HCT116 (cell line): ENCODE measurements at regions not wholly inside any gene's neighbourhood (a gene's known extent, or its start where the extent isn't known, plus 50 kb on each side); places are given as distances from the start of the nearest gene placed in this dataset.

ENCODE experiments used
- ATAC-seq: fragments of 200-7000 bp; cut with Tn5 transposase; 2 replicates; pipeline ENCODE4 v1.9.1; 2020; ENCODE audit warnings: mild to moderate bottlenecking, moderate library complexity
- BruUV-seq: library from RNA; stranded (reverse); fragments of 400-500 nt; replicated peaks from 2 replicates; lab custom pipeline; 2021; lab: Mats Ljungman, UMichigan
- CTCF ChIA-PET: fragments of 300-600 bp; sonication (Branson Sonifier 250); formaldehyde crosslinking; loops from one replicate; lab custom pipeline; 2021; ENCODE audit warnings: antibody characterized with exemption; lab: Charles Lee
- POLR2A ChIA-PET: fragments of 300-600, 350-600 bp; sonication (Branson Sonifier 250); formaldehyde crosslinking; loops from one replicate; lab custom pipeline; 2021; ENCODE audit warnings: antibody characterized with exemption; lab: Charles Lee
- RAD21 ChIA-PET, 2 experiments: fragments of 300-600 bp; sonication (Branson Sonifier 250); formaldehyde crosslinking; loops; one replicate each; lab custom pipeline; 2023; ENCODE audit warnings: low total read pairs in 2 of 2; ENCODE audit not compliant: uncharacterized antibody in 2 of 2, unreplicated experiment in 2 of 2, low non-redundant PET in 1 of 2; lab: Charles Lee
- DNase-seq: peaks from one replicate; pipeline ENCODE4 v3.0.0-alpha.2; 2010; ENCODE audit warnings: low read depth, low spot score
- H2AFZ ChIP-seq: fragments of 200-600 bp; shearing (Covaris generic), sonication (generic); 2 replicates; pipeline ENCODE4 v1.6.1; 2017; ENCODE audit warnings: low read depth, mixed run types, mixed read lengths, antibody characterized with exemption, low read length; ENCODE audit not compliant: poor library complexity, severe bottlenecking
- H3K27ac ChIP-seq: 2 replicates; pipeline ENCODE4 v1.5.1; 2012; ENCODE audit warnings: low read depth, low read length
- H3K27me3 ChIP-seq: fragments of 200-600 bp; sonication (generic); 2 replicates; pipeline ENCODE4 v1.6.1; 2016; ENCODE audit warnings: mixed run types, low read length, mixed read lengths; ENCODE audit not compliant: insufficient read depth
- H3K36me3 ChIP-seq, 2 experiments: fragments of 200-500 bp in 1 of 2; fragments of 200-600 bp in 1 of 2; sonication (Bioruptor generic) in 1 of 2; sonication (generic) in 1 of 2; 2 replicates each; pipeline versions ENCODE4 v1.5.1 to v1.6.1; 2014 to 2016; ENCODE audit warnings: low read length in 2 of 2, inconsistent platforms in 1 of 2, mixed read lengths in 1 of 2, mixed run types in 1 of 2; ENCODE audit not compliant: insufficient read depth in 2 of 2, control insufficient read depth in 1 of 2
- H3K4me1 ChIP-seq, 2 experiments: fragments of 200-600 bp in 1 of 2; sonication (generic) in 1 of 2; 2 replicates each; pipeline versions ENCODE4 v1.5.1 to v1.6.1; 2012 to 2017; ENCODE audit warnings: low read length in 2 of 2, inconsistent platforms in 1 of 2, mild to moderate bottlenecking in 1 of 2, mixed read lengths in 1 of 2, mixed run types in 1 of 2, moderate library complexity in 1 of 2; ENCODE audit not compliant: insufficient read depth in 2 of 2, control insufficient read depth in 1 of 2
- H3K4me2 ChIP-seq: fragments of 200-600 bp; sonication (generic); 2 replicates; pipeline ENCODE4 v1.6.1; 2017; ENCODE audit warnings: mixed run types, low read length, mixed read lengths
- H3K4me3 ChIP-seq, 2 experiments: fragments of 200-600 bp in 1 of 2; sonication (generic) in 1 of 2; replicated peaks in 1 of 2; 2 replicates each; pipeline ENCODE4 v1.5.1; 2011 to 2016; ENCODE audit warnings: low read length in 2 of 2, control low read depth in 1 of 2, low read depth in 1 of 2, mild to moderate bottlenecking in 1 of 2, mixed read lengths in 1 of 2, mixed run types in 1 of 2
- H3K79me2 ChIP-seq: fragments of 200-600 bp; sonication (generic); 2 replicates; pipeline ENCODE4 v1.6.1; 2017; ENCODE audit warnings: mild to moderate bottlenecking, mixed run types, low read length, moderate library complexity, mixed read lengths; ENCODE audit not compliant: insufficient read depth
- H3K9ac ChIP-seq: fragments of 200-600 bp; sonication (generic); 2 replicates; pipeline ENCODE4 v1.6.1; 2016; ENCODE audit warnings: low read length, mixed read lengths
- H3K9me2 ChIP-seq: fragments of 200-600 bp; sonication (generic), shearing (Covaris generic); 2 replicates; pipeline ENCODE4 v1.6.1; 2017; ENCODE audit warnings: mixed run types, mild to moderate bottlenecking, moderate library complexity; ENCODE audit not compliant: insufficient read depth
- H3K9me3 ChIP-seq, 2 experiments: fragments of 200-500 bp in 1 of 2; fragments of 200-600 bp in 1 of 2; sonication (Bioruptor generic) in 1 of 2; sonication (generic) in 1 of 2; 2 replicates each; pipeline ENCODE4 v1.6.1; 2014 to 2017; ENCODE audit warnings: low read length in 2 of 2, mixed read lengths in 2 of 2, inconsistent platforms in 1 of 2, low read depth in 1 of 2, mild to moderate bottlenecking in 1 of 2, mixed run types in 1 of 2, moderate library complexity in 1 of 2; ENCODE audit not compliant: control insufficient read depth in 1 of 2, insufficient read depth in 1 of 2
- H4K20me1 ChIP-seq: fragments of 200-600 bp; sonication (generic), shearing (Covaris generic); 2 replicates; pipeline ENCODE4 v1.6.1; 2017; ENCODE audit warnings: mixed run types, mild to moderate bottlenecking, moderate library complexity; ENCODE audit not compliant: insufficient read depth
- CBX3 ChIP-seq: IDR thresholded peaks from 2 replicates; pipeline ENCODE4 v1.6.1; 2012; ENCODE audit warnings: low read depth
- EGR1 ChIP-seq: IDR thresholded peaks from 2 replicates; pipeline ENCODE4 v1.6.1; 2012; ENCODE audit warnings: low read depth
- EZH2 ChIP-seq: fragments of 200-600 bp; sonication (generic); IDR thresholded peaks from 2 replicates; pipeline ENCODE4 v1.6.1; 2017; ENCODE audit warnings: antibody characterized with exemption, mixed run types
- EZH2phosphoT487 ChIP-seq: fragments of 200-600 bp; IDR thresholded peaks from 2 replicates; pipeline ENCODE4 v1.6.1; 2018; ENCODE audit warnings: antibody characterized with exemption, borderline replicate concordance
- FOSL1 ChIP-seq: IDR thresholded peaks from 2 replicates; pipeline ENCODE4 v1.6.1; 2012; ENCODE audit warnings: low read depth
- JUND ChIP-seq: IDR thresholded peaks from 2 replicates; pipeline ENCODE4 v1.6.1; 2012
- POLR2AphosphoS5 ChIP-seq: IDR thresholded peaks from 2 replicates; pipeline ENCODE4 v1.6.1; 2011; ENCODE audit warnings: mild to moderate bottlenecking, low read depth, low read length, moderate library complexity
- SIN3A ChIP-seq: IDR thresholded peaks from 2 replicates; pipeline ENCODE4 v1.6.1; 2012; ENCODE audit warnings: low read depth
- SP1 ChIP-seq: IDR thresholded peaks from 2 replicates; pipeline ENCODE4 v1.6.1; 2012; ENCODE audit warnings: low read depth
- intact Hi-C: fragments of 100-400 bp; cut with micrococcal nuclease; formaldehyde crosslinking; loops from 2 replicates; pipeline ENCODE4 v1.10.0; 2022
- TF ChIP-seq, protein P1 (sequence below): IDR thresholded peaks from 2 replicates; pipeline ENCODE4 v1.6.1; 2011; ENCODE audit warnings: mild to moderate bottlenecking, low read length, moderate library complexity; ENCODE audit not compliant: insufficient replicate concordance; ENCODE audit errors: extremely low read depth
- TF ChIP-seq, protein P2 (sequence below): IDR thresholded peaks from 2 replicates; pipeline ENCODE4 v1.6.1; 2012; ENCODE audit warnings: low read depth
- TF ChIP-seq, protein P3 (sequence below): IDR thresholded peaks from 2 replicates; pipeline ENCODE4 v1.6.1; 2012
- TF ChIP-seq, protein P4 (sequence below), 3 experiments: fragments of 200-600 bp in 1 of 3; sonication (generic) in 1 of 3; IDR thresholded peaks in 2 of 3; conservative IDR thresholded peaks in 1 of 3; 2 replicates each; pipeline ENCODE4 v1.5.1; 2012 to 2017; ENCODE audit warnings: low read depth in 2 of 3, low read length in 2 of 3, antibody characterized with exemption in 1 of 3, borderline replicate concordance in 1 of 3, control low read depth in 1 of 3, mild to moderate bottlenecking in 1 of 3, mixed read lengths in 1 of 3, mixed run types in 1 of 3, moderate library complexity in 1 of 3; ENCODE audit not compliant: insufficient read depth in 1 of 3

GRCh38 chr2:219722276-219722879, 94.9 kb downstream of the SLC4A3 start:
- TF ChIP-seq EGR1, result no peak
- TF ChIP-seq, protein P1, sequence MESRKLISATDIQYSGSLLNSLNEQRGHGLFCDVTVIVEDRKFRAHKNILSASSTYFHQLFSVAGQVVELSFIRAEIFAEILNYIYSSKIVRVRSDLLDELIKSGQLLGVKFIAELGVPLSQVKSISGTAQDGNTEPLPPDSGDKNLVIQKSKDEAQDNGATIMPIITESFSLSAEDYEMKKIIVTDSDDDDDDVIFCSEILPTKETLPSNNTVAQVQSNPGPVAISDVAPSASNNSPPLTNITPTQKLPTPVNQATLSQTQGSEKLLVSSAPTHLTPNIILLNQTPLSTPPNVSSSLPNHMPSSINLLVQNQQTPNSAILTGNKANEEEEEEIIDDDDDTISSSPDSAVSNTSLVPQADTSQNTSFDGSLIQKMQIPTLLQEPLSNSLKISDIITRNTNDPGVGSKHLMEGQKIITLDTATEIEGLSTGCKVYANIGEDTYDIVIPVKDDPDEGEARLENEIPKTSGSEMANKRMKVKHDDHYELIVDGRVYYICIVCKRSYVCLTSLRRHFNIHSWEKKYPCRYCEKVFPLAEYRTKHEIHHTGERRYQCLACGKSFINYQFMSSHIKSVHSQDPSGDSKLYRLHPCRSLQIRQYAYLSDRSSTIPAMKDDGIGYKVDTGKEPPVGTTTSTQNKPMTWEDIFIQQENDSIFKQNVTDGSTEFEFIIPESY, result no peak
- TF ChIP-seq CBX3, result peak; percentile 56; the same call in 1 of the 2 replicates
- TF ChIP-seq SP1, result peak; percentile 71; the same call in 1 of the 2 replicates
- TF ChIP-seq, protein P2, sequence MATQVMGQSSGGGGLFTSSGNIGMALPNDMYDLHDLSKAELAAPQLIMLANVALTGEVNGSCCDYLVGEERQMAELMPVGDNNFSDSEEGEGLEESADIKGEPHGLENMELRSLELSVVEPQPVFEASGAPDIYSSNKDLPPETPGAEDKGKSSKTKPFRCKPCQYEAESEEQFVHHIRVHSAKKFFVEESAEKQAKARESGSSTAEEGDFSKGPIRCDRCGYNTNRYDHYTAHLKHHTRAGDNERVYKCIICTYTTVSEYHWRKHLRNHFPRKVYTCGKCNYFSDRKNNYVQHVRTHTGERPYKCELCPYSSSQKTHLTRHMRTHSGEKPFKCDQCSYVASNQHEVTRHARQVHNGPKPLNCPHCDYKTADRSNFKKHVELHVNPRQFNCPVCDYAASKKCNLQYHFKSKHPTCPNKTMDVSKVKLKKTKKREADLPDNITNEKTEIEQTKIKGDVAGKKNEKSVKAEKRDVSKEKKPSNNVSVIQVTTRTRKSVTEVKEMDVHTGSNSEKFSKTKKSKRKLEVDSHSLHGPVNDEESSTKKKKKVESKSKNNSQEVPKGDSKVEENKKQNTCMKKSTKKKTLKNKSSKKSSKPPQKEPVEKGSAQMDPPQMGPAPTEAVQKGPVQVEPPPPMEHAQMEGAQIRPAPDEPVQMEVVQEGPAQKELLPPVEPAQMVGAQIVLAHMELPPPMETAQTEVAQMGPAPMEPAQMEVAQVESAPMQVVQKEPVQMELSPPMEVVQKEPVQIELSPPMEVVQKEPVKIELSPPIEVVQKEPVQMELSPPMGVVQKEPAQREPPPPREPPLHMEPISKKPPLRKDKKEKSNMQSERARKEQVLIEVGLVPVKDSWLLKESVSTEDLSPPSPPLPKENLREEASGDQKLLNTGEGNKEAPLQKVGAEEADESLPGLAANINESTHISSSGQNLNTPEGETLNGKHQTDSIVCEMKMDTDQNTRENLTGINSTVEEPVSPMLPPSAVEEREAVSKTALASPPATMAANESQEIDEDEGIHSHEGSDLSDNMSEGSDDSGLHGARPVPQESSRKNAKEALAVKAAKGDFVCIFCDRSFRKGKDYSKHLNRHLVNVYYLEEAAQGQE, result no peak
- peak; percentile 45; the same call in 1 of the 2 replicates for TF ChIP-seq JUND
- peak; percentile 38; the same call in 1 of the 2 replicates for TF ChIP-seq POLR2AphosphoS5
- TF ChIP-seq, protein P3, sequence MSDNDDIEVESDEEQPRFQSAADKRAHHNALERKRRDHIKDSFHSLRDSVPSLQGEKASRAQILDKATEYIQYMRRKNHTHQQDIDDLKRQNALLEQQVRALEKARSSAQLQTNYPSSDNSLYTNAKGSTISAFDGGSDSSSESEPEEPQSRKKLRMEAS, result peak; percentile 67
- TF ChIP-seq FOSL1, result 0 out of 2 replicates have a peak, but pooled peaks have one; percentile 29
- no peak for TF ChIP-seq EZH2
- no peak for TF ChIP-seq SIN3A
- no peak for TF ChIP-seq EZH2phosphoT487
- TF ChIP-seq, protein P4, sequence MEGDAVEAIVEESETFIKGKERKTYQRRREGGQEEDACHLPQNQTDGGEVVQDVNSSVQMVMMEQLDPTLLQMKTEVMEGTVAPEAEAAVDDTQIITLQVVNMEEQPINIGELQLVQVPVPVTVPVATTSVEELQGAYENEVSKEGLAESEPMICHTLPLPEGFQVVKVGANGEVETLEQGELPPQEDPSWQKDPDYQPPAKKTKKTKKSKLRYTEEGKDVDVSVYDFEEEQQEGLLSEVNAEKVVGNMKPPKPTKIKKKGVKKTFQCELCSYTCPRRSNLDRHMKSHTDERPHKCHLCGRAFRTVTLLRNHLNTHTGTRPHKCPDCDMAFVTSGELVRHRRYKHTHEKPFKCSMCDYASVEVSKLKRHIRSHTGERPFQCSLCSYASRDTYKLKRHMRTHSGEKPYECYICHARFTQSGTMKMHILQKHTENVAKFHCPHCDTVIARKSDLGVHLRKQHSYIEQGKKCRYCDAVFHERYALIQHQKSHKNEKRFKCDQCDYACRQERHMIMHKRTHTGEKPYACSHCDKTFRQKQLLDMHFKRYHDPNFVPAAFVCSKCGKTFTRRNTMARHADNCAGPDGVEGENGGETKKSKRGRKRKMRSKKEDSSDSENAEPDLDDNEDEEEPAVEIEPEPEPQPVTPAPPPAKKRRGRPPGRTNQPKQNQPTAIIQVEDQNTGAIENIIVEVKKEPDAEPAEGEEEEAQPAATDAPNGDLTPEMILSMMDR (IDR thresholded peaks at IDR 0.05 in 2 of 3, conservative IDR thresholded peaks at IDR 0.05 in 1 of 3; ENCODE audit: borderline replicate concordance in 1 of 3, insufficient read depth in 1 of 3, low read depth in 2 of 3, low read length in 2 of 3), result no peak
- peak overlapping the region; percentile 41 for H3K4me2 ChIP-seq

More at GRCh38 chr2:219722276-219722879, 94.9 kb downstream of the SLC4A3 start:
- DNase-seq (peak; percentile 54), ATAC-seq (peak; percentile 74)
- Histone ChIP-seq H3K4me3 (no peak overlapping the region), H3K27me3 (no peaks in the 10 kb centered on the region), H3K79me2 (peaks cover 90% of the 10 kb centered on the region), H2AFZ (no peak overlapping the region), H3K27ac (peak overlapping the region; percentile 50), H3K9me3 (no peaks in the 10 kb centered on the region), H3K9ac (0 out of 2 replicates have a peak overlapping the region, but pooled peaks have one; percentile 14), H4K20me1 (no peaks in the 10 kb centered on the region), H3K4me1 (peaks cover 39 to 88% of the 10 kb centered on the region in 2 experiments), H3K36me3 (peaks cover 0 to 16% of the 10 kb centered on the region in 2 experiments; a peak in 1 of 4 replicates), H3K9me2 (no peaks in the 10 kb centered on the region)
- BruUV-seq, result no TSS peak
- POLR2A ChIA-PET, result interaction anchor here (1.2 kb wide), 1 partner anchor 35 kb away, joined by 3 read pairs; no protein-coding TSS in a partner anchor
- CTCF ChIA-PET, result no interaction called here
- intact Hi-C loops, result no loop called here
- RAD21 ChIA-PET, result no interaction called here
